ENCODE measurements at regions not wholly inside any gene's neighbourhood (a gene's known extent, or its start where the extent isn't known, plus 50 kb on each side); places are given as distances from the start of the nearest gene placed in this dataset.

DNA sequence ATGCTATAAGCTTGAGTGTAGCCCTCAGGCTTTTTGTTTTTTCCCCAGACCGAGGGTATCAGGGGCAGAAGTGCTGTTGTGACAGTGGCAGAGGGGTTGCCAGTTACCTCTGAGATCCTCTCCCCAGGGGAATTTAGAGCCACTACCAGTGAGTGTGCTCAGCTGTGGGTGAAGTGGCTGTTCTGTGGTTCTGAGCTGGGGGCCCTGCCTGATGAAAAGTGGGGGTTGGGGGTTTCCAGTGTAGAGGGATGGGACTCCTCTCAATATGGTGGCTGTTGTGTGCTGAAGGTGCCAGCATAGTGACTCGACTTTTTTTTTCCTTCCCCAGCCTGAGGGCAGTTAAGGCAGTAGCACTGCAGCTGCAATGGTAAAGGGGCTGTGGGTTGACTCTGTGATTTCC lies 506.7 kb downstream of the TMEM232 start:
- no peaks in the 10 kb centered on the region for H3K9me3 ChIP-seq (ENCODE audit: control insufficient read depth, insufficient read depth, low read depth, low read length)
- in situ Hi-C loops (cut with HindIII; ENCODE audit: low pct_unique_long_range_greater_than_20kb, low sequenced_read_pairs) (no loop called here), intact Hi-C loops (cut with micrococcal nuclease; ENCODE audit: unreplicated experiment) (no loop called here)
- ChIA-PET POLR2A (no interaction called here), CTCF (no interaction called here)
- DNase-seq (ENCODE audit: low read depth, low spot score): no peak
- TF ChIP-seq, protein P1, sequence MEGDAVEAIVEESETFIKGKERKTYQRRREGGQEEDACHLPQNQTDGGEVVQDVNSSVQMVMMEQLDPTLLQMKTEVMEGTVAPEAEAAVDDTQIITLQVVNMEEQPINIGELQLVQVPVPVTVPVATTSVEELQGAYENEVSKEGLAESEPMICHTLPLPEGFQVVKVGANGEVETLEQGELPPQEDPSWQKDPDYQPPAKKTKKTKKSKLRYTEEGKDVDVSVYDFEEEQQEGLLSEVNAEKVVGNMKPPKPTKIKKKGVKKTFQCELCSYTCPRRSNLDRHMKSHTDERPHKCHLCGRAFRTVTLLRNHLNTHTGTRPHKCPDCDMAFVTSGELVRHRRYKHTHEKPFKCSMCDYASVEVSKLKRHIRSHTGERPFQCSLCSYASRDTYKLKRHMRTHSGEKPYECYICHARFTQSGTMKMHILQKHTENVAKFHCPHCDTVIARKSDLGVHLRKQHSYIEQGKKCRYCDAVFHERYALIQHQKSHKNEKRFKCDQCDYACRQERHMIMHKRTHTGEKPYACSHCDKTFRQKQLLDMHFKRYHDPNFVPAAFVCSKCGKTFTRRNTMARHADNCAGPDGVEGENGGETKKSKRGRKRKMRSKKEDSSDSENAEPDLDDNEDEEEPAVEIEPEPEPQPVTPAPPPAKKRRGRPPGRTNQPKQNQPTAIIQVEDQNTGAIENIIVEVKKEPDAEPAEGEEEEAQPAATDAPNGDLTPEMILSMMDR (IDR thresholded peaks at IDR 0.05): no peak
- TF ChIP-seq POLR2AphosphoS5 (IDR thresholded peaks at IDR 0.05; ENCODE audit: low read depth, low read length): no peak
- no peak for TF ChIP-seq SIN3A (IDR thresholded peaks at IDR 0.05; ENCODE audit: borderline replicate concordance, insufficient read depth, low read depth, low read length)
- TF ChIP-seq, protein P2, sequence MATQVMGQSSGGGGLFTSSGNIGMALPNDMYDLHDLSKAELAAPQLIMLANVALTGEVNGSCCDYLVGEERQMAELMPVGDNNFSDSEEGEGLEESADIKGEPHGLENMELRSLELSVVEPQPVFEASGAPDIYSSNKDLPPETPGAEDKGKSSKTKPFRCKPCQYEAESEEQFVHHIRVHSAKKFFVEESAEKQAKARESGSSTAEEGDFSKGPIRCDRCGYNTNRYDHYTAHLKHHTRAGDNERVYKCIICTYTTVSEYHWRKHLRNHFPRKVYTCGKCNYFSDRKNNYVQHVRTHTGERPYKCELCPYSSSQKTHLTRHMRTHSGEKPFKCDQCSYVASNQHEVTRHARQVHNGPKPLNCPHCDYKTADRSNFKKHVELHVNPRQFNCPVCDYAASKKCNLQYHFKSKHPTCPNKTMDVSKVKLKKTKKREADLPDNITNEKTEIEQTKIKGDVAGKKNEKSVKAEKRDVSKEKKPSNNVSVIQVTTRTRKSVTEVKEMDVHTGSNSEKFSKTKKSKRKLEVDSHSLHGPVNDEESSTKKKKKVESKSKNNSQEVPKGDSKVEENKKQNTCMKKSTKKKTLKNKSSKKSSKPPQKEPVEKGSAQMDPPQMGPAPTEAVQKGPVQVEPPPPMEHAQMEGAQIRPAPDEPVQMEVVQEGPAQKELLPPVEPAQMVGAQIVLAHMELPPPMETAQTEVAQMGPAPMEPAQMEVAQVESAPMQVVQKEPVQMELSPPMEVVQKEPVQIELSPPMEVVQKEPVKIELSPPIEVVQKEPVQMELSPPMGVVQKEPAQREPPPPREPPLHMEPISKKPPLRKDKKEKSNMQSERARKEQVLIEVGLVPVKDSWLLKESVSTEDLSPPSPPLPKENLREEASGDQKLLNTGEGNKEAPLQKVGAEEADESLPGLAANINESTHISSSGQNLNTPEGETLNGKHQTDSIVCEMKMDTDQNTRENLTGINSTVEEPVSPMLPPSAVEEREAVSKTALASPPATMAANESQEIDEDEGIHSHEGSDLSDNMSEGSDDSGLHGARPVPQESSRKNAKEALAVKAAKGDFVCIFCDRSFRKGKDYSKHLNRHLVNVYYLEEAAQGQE (IDR thresholded peaks at IDR 0.05; ENCODE audit: insufficient read depth in 1 of 2, low read depth in 2 of 2, low read length in 1 of 2): no peak
- TF ChIP-seq TCF7L2 (IDR thresholded peaks at IDR 0.05; ENCODE audit: low read depth, low read length): no peak
- H3K27me3 ChIP-seq (ENCODE audit: control insufficient read depth, insufficient read depth, low read length): no peaks in the 10 kb centered on the region
- H3K36me3 ChIP-seq (ENCODE audit: control insufficient read depth, insufficient read depth, low read length): no peaks in the 10 kb centered on the region
- no peak overlapping the region for H3K4me3 ChIP-seq (ENCODE audit: low read depth in 2 of 2, low read length in 2 of 2)
- no TSS peak for BruUV-seq (replicated peaks)
- H3K4me1 ChIP-seq (ENCODE audit: control insufficient read depth, insufficient read depth, low read length): no peaks in the 10 kb centered on the region
- H3K27ac ChIP-seq (ENCODE audit: low read length): no peak overlapping the region
- no peak for ATAC-seq

DNA sequence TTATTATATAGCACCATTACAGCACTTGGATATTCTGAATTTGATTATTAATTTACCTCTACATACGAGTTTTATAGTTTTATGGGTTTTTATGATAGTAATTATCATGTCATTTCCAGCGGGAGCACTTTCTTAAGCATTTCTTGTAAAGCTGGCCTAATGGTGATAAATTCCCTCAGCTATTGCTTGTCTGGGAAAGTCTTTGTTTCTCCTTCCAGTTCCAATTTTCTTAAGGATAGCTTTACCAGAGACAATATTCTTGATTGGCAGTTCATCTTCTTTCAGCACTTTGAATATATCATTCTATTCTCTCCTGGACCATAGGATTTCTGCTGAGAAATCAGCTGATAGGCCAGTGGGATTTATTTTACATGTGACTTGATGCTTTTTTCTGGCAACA lies 505.4 kb downstream of the TMEM232 start:
- Histone ChIP-seq H3K4me1 (ENCODE audit: control insufficient read depth, insufficient read depth, low read length) (no peaks in the 10 kb centered on the region), H3K27ac (ENCODE audit: low read length) (no peak overlapping the region), H3K36me3 (ENCODE audit: control insufficient read depth, insufficient read depth, low read length) (no peaks in the 10 kb centered on the region), H3K9me3 (ENCODE audit: control insufficient read depth, insufficient read depth, low read depth, low read length) (no peaks in the 10 kb centered on the region), H3K4me3 (ENCODE audit: low read depth in 2 of 2, low read length in 2 of 2) (no peak overlapping the region), H3K27me3 (ENCODE audit: control insufficient read depth, insufficient read depth, low read length) (no peaks in the 10 kb centered on the region)
- intact Hi-C loops (cut with micrococcal nuclease; ENCODE audit: unreplicated experiment): no loop called here
- in situ Hi-C loops (cut with HindIII; ENCODE audit: low pct_unique_long_range_greater_than_20kb, low sequenced_read_pairs): no loop called here
- ATAC-seq: no peak
- CTCF ChIA-PET: no interaction called here
- POLR2A ChIA-PET: no interaction called here
- TF ChIP-seq, protein P2 (IDR thresholded peaks at IDR 0.05; ENCODE audit: insufficient read depth in 1 of 2, low read depth in 2 of 2, low read length in 1 of 2): no peak
- TF ChIP-seq TCF7L2 (IDR thresholded peaks at IDR 0.05; ENCODE audit: low read depth, low read length) (no peak), SIN3A (IDR thresholded peaks at IDR 0.05; ENCODE audit: borderline replicate concordance, insufficient read depth, low read depth, low read length) (no peak), POLR2AphosphoS5 (IDR thresholded peaks at IDR 0.05; ENCODE audit: low read depth, low read length) (no peak)
- no peak for DNase-seq (ENCODE audit: low read depth, low spot score)
- BruUV-seq (replicated peaks): no TSS peak

Measured in Panc1 (cell line).